CD4-positive, CD25-positive, alpha-beta regulatory T cell (primary cell): ENCODE measurements at regions not wholly inside any gene's neighbourhood (a gene's known extent, or its start where the extent isn't known, plus 50 kb on each side); places are given as distances from the start of the nearest gene placed in this dataset.

ENCODE experiments used
- ATAC-seq, 2 donors: fragments of 150-1000 bp; cut with Tn5 transposase; one replicate each; pipeline ENCODE4 v1.10.0; 2021; ENCODE audit warnings: low read depth in 2 of 2, moderate number of reproducible peaks in 2 of 2, moderate library complexity in 1 of 2
- DNase-seq, 3 donors: peaks; one replicate each; pipeline versions ENCODE4 v3.0.0 to v3.0.0-alpha.2; 2012 to 2022; ENCODE audit warnings: mixed read lengths in 1 of 3
- H3K27ac ChIP-seq: one replicate; pipeline ENCODE4 v1.7.0; 2013; ENCODE audit warnings: mild to moderate bottlenecking, low read length; ENCODE audit not compliant: insufficient read depth, poor library complexity, severe bottlenecking
- H3K27me3 ChIP-seq: one replicate; pipeline ENCODE4 v1.7.0; 2013; ENCODE audit warnings: low read length; ENCODE audit not compliant: control insufficient read depth, insufficient read depth
- H3K36me3 ChIP-seq: one replicate; pipeline ENCODE4 v1.7.0; 2013; ENCODE audit warnings: mild to moderate bottlenecking, low read length, moderate library complexity; ENCODE audit not compliant: control insufficient read depth, insufficient read depth
- H3K4me1 ChIP-seq: 2 replicates; pipeline ENCODE4 v1.7.0; 2013; ENCODE audit warnings: mild to moderate bottlenecking, low read length; ENCODE audit not compliant: insufficient read depth, control insufficient read depth, poor library complexity, severe bottlenecking
- H3K4me3 ChIP-seq: one replicate; pipeline ENCODE4 v1.7.0; 2013; ENCODE audit warnings: low read depth, mild to moderate bottlenecking, low read length, moderate library complexity
- H3K9me3 ChIP-seq, 2 experiments: 1 replicate in 1 of 2; 2 replicates in 1 of 2; pipeline ENCODE4 v1.7.0; 2013; ENCODE audit warnings: low read length in 2 of 2, mild to moderate bottlenecking in 1 of 2, moderate library complexity in 1 of 2; ENCODE audit not compliant: control insufficient read depth in 2 of 2
- H3K27ac Mint-ChIP-seq, 3 donors: one replicate each; pipeline ENCODE4 v1.8.0; 2020 to 2022; ENCODE audit warnings: mild to moderate bottlenecking in 3 of 3, mixed read lengths in 3 of 3, moderate library complexity in 2 of 3
- H3K27me3 Mint-ChIP-seq: one replicate; pipeline ENCODE4 v1.8.0; 2022; ENCODE audit warnings: mild to moderate bottlenecking, mixed read lengths
- H3K36me3 Mint-ChIP-seq: one replicate; pipeline ENCODE4 v1.8.0; 2020; ENCODE audit warnings: mixed read lengths
- H3K4me1 Mint-ChIP-seq, 4 donors: one replicate each; pipeline ENCODE4 v1.8.0; 2020 to 2022; ENCODE audit warnings: mixed read lengths in 4 of 4, mild to moderate bottlenecking in 1 of 4
- H3K4me3 Mint-ChIP-seq, 4 donors: one replicate each; pipeline ENCODE4 v1.8.0; 2020 to 2022; ENCODE audit warnings: mild to moderate bottlenecking in 4 of 4, mixed read lengths in 4 of 4, moderate library complexity in 3 of 4
- H3K9me3 Mint-ChIP-seq, 7 donors: one replicate each; pipeline ENCODE4 v1.8.0; 2020 to 2022; ENCODE audit warnings: mixed read lengths in 7 of 7, mild to moderate bottlenecking in 3 of 7, moderate library complexity in 2 of 7

DNA sequence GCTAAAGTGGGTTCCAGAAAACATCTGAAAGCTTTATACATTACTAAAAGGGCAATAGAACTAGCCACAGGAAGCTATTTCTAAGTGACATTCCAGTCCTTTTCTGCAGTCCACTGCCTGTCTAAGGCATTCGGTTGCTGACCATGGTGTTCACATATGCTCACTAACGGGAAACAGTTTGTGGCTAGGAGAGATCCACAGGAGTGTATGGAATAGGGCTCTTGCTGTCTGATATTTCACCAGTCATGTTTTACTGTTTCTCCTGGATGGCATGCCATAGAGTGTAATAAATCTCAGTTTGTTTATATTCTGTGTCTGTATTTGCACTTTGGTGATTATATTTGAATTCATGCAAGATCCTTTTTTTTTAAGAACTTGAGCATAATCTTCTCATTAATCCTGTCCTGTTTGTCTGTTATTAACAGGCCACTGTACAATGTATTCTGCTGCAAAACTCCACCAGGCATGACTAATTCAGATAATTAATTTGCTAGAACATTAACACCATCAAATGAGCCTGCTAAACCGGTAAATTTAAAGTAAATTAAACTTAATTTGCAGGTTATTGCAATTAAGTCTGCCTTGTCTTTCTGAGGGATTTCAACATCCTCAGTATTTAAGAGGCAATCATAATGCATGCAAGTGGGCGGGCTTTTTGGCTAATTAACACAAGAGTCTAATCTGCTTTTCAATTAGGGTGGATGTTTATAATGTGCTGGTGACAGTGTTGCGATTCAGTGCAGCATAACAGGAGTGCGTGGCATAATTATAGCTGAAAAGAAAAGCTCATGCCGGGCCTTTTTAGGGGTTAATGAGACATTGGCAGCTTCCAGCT lies 201.3 kb downstream of the POU4F1 start:
- Mint-ChIP-seq H3K36me3 (no peaks in the 10 kb centered on the region), H3K4me1 (no peaks in the 10 kb centered on the region), H3K4me3 (no peak overlapping the region), H3K9me3 (peaks cover 0 to 7% (median 0%) of the 10 kb centered on the region in 7 donors), H3K27me3 (no peaks in the 10 kb centered on the region), H3K27ac (no peak overlapping the region)
- Histone ChIP-seq H3K27ac (no peak overlapping the region), H3K4me3 (no peak overlapping the region), H3K9me3 (no peaks in the 10 kb centered on the region), H3K27me3 (peaks cover 2% of the 10 kb centered on the region), H3K4me1 (no peaks in the 10 kb centered on the region), H3K36me3 (no peaks in the 10 kb centered on the region)
- no peak for DNase-seq
- no peak for ATAC-seq

DNA sequence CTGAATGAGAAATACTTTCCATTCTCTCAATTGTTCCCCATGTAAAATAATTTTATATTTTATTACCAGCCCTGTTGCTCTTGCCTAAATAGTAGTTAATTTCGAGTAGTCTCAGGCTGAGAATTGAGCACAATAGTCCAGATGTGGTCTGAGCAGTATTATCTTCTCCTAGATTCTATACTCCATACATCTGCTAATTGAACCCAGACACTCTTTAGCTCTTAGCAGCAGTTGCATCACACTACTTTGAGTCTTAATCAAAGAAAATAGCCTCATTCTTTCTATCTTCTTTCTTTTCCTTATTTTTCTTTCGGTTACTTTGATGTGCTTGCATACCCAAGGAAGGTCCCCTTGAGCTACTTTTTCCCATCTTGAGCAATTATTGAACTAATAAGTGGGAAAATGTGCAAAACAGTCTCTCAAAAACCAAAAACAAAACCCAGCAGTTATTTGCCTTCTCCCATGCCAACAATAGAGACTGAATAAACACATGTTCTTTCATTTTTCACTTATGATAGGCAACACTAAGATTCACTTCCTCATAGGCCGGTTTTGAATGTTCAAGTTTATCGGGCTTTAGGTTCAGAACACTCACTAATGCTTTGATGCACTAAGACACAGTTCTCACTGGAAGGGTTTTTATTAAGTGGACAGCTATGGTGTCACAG lies 204.5 kb downstream of the POU4F1 start:
- no peaks in the 10 kb centered on the region for H3K4me1 Mint-ChIP-seq

DNA sequence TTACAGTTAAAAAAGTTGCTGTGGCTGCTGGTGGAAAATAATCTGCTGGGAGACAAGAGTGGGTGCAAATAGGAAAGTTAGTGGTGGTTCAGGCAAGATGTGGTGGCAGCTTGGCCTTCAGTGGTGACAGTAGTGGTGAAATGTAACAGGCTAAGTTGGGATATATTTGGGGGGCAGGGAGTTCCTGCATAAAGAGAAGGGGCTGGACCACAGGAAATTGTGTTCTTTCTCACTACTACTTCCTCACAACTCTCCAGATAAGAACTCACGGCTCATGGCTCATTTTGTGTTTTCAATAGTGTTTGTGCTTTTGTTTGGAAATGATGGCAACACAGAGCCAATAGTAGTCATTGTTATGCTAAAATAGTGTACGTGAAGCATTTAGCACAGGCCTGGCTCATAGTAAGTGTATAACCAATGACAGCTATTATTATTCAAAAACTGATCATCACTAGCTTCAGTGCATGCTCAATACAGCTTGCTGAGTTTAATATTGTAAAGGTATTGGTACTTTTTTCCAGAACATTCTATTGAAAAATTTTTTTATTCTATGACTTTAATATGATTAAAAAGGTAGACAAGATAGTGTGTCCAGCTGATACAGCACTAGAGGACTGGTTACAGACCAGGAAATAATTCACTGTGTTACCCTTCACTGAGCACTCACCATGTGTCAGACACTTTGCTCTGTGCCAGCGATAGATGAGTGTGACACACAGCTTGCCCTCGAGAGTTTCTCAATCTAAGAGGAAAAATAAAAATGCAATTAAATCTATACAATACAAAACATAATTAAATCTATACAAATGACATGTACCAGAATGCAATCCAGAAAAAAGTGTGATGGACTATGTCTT lies 209.8 kb downstream of the POU4F1 start:
- H3K9me3 ChIP-seq = no peaks in the 10 kb centered on the region
- ATAC-seq (no peak), DNase-seq (no peak)
- H3K4me1 Mint-ChIP-seq = no peaks in the 10 kb centered on the region
- H3K36me3 Mint-ChIP-seq = no peaks in the 10 kb centered on the region
- H3K4me3 ChIP-seq = no peak overlapping the region
- no peak overlapping the region for H3K27ac ChIP-seq
- H3K9me3 Mint-ChIP-seq = peaks cover 0 to 10% (median 3%) of the 10 kb centered on the region in 7 donors
- no peak overlapping the region for H3K4me3 Mint-ChIP-seq
- no peaks in the 10 kb centered on the region for H3K4me1 ChIP-seq
- H3K36me3 ChIP-seq = no peaks in the 10 kb centered on the region
- H3K27me3 Mint-ChIP-seq = peaks cover 2% of the 10 kb centered on the region
- no peak overlapping the region for H3K27ac Mint-ChIP-seq
- H3K27me3 ChIP-seq = no peaks in the 10 kb centered on the region

More for the DNA sequence above, 204.5 kb downstream of the POU4F1 start:
- Histone ChIP-seq H3K4me3 (no peak overlapping the region), H3K36me3 (no peaks in the 10 kb centered on the region), H3K27me3 (no peaks in the 10 kb centered on the region), H3K27ac (no peak overlapping the region), H3K4me1 (no peaks in the 10 kb centered on the region), H3K9me3 (no peaks in the 10 kb centered on the region)
- Mint-ChIP-seq H3K9me3 (peaks cover 0 to 10% (median 2%) of the 10 kb centered on the region in 7 donors), H3K27ac (no peak overlapping the region), H3K4me3 (no peak overlapping the region), H3K27me3 (no peaks in the 10 kb centered on the region), H3K36me3 (no peaks in the 10 kb centered on the region)
- ATAC-seq = no peak
- DNase-seq = no peak

GRCh38 chr13:78383899-78384298 lies 219.5 kb downstream of the POU4F1 start:
- Histone ChIP-seq H3K9me3 (no peaks in the 10 kb centered on the region), H3K27ac (no peak overlapping the region), H3K27me3 (no peaks in the 10 kb centered on the region), H3K4me1 (no peaks in the 10 kb centered on the region), H3K4me3 (no peak overlapping the region), H3K36me3 (no peaks in the 10 kb centered on the region)
- Mint-ChIP-seq H3K4me1 (peaks cover 0 to 5% (median 0%) of the 10 kb centered on the region in 4 donors), H3K27me3 (peaks cover 11% of the 10 kb centered on the region), H3K27ac (no peak overlapping the region), H3K9me3 (peaks cover 0 to 4% (median 1%) of the 10 kb centered on the region in 7 donors), H3K36me3 (no peaks in the 10 kb centered on the region), H3K4me3 (no peak overlapping the region)
- ATAC-seq = no peak
- DNase-seq = no peak

- H3K9me3 ChIP-seq = no peaks in the 10 kb centered on the region
- H3K27me3 ChIP-seq = no peaks in the 10 kb centered on the region
- H3K4me1 Mint-ChIP-seq = peaks cover 0 to 5% (median 0%) of the 10 kb centered on the region in 4 donors
- H3K27ac ChIP-seq = no peak overlapping the region
- ATAC-seq = no peak
- H3K36me3 Mint-ChIP-seq = no peaks in the 10 kb centered on the region
- no peaks in the 10 kb centered on the region for H3K36me3 ChIP-seq
- H3K27ac Mint-ChIP-seq = no peak overlapping the region
- peaks cover 0 to 3% (median 1%) of the 10 kb centered on the region in 7 donors for H3K9me3 Mint-ChIP-seq
- no peaks in the 10 kb centered on the region for H3K4me1 ChIP-seq
- peaks cover 5% of the 10 kb centered on the region for H3K27me3 Mint-ChIP-seq
- H3K4me3 Mint-ChIP-seq = no peak overlapping the region
- no peak overlapping the region for H3K4me3 ChIP-seq
- no peak for DNase-seq
Measured at GRCh38 chr13:78383071-78383484, 220.3 kb downstream of the POU4F1 start.

DNA sequence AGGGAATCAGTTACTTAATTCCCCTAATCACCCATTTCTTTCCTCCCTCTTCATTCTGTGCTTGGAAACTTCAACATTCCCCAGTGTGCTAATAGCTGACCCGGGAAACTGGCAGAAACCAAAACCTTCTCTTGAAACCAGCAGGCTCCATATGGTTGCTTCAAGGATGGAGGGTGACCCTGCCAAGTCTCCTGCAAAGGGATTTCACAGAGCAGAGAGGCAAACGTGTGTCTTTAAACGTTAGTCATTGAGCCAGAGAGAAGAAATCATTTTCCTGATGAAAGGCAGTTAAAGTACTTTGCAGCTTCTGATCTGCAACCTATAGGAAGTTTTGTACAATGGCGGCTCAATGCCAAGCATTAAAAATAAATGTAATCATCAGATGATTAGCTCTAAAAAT lies 220.9 kb downstream of the POU4F1 start:
- Histone ChIP-seq H3K27ac (no peak overlapping the region), H3K4me1 (no peaks in the 10 kb centered on the region), H3K9me3 (no peaks in the 10 kb centered on the region), H3K4me3 (no peak overlapping the region), H3K27me3 (no peaks in the 10 kb centered on the region), H3K36me3 (no peaks in the 10 kb centered on the region)
- H3K4me3 Mint-ChIP-seq = no peak overlapping the region
- no peak overlapping the region for H3K27ac Mint-ChIP-seq
- DNase-seq (no peak), ATAC-seq (no peak)
- H3K36me3 Mint-ChIP-seq = no peaks in the 10 kb centered on the region
- peaks cover 0 to 3% (median 1%) of the 10 kb centered on the region in 7 donors for H3K9me3 Mint-ChIP-seq
- peaks cover 5% of the 10 kb centered on the region for H3K27me3 Mint-ChIP-seq
- peaks cover 0 to 5% (median 0%) of the 10 kb centered on the region in 4 donors for H3K4me1 Mint-ChIP-seq

DNA sequence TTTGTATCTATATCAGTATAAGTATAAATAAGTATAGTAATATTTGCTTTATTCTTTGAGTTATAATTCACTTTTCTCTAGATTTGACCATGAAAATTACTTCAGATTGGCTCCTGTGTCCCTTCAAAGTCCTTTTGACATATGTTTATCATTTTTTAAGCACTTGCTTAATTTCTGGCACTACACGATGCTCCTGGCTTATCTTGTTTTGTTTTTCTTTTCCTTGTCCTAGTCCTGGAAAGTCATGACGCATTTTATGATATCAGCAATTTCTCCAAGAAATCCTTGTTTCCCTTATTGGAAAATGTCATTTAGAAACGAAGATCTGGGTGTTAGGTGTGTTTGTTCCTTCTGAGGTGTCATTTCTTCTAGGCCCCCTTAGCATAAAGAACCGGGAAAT lies 226.5 kb downstream of the POU4F1 start:
- H3K4me3 Mint-ChIP-seq = no peak overlapping the region
- no peak overlapping the region for H3K4me3 ChIP-seq
- no peaks in the 10 kb centered on the region for H3K27me3 Mint-ChIP-seq
- H3K27ac ChIP-seq = no peak overlapping the region
- H3K27me3 ChIP-seq = no peaks in the 10 kb centered on the region
- no peak for DNase-seq
- no peaks in the 10 kb centered on the region for H3K4me1 Mint-ChIP-seq
- peaks cover 0 to 2% (median 0%) of the 10 kb centered on the region in 7 donors for H3K9me3 Mint-ChIP-seq
- H3K9me3 ChIP-seq = no peaks in the 10 kb centered on the region
- no peaks in the 10 kb centered on the region for H3K36me3 ChIP-seq
- ATAC-seq = no peak
- H3K4me1 ChIP-seq = no peaks in the 10 kb centered on the region
- H3K36me3 Mint-ChIP-seq = no peaks in the 10 kb centered on the region
- no peak overlapping the region for H3K27ac Mint-ChIP-seq
